ENCODE measurements at regions not wholly inside any gene's neighbourhood (a gene's known extent, or its start where the extent isn't known, plus 50 kb on each side); places are given as distances from the start of the nearest gene placed in this dataset.
"Not testable (repeated sequence)": the region's sequence is repeated elsewhere in the genome, so short reads cannot be mapped to it uniquely, and the experiment has no call there.

DNA sequence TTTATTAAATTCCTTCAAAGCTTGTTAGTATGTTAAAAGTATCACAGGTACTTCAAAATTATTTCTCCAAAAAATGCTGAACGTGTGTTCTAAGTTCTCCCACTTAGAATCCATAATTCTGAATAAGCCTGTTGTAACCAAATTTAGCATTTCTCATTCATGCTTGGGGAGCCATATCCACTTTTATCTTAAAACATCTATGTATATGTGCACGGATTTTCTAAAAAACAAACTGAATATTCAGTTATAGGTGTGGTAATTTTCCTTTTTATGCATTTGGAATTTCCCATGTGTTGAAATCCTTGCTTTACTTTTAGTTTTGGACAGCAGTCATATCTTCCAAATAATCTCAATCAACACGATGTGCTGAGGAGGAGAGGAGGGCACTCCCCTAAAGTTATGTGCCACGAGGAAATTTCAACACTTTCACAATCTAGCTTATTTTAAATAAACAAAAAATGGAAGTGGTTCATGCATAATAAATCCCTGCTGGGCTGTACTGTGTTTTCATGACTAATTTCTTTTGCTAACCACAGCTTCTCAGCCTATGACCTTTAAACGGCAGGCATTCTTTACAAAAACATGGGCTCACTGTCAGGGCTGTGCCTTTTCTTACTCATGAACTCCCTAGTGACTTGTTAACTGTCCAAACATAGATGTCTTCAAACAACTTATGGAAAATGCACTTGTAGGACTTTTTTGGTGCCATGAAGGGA is 380.3 kb upstream of the SEMA3C start:
- peaks cover 7% of the 10 kb centered on the region for H3K27me3 Mint-ChIP-seq (ENCODE audit: insufficient read depth)

DNA sequence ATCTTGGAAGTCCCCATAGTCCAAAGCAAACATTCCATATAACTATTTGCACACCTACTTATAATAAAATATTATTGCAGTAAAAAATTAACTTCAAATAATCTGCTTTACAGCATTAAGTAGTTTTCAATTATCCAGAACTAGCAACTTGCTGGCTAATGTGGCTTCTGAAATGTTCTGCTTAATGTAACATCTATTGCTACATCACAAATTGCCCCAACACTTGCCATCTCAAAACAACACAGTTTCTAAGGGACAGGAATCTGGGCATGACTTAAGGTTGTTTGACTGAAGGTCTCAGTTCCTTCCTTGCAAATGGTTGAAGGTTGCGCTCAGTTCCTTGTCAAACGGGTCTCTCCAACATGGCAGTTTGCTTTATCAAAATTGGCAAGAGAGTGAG is 378.5 kb upstream of the SEMA3C start:
- H3K36me3 Mint-ChIP-seq (ENCODE audit: low read depth) = 0 out of 2 replicates have a peak, but pooled peaks cover 6% of the 10 kb centered on the region
- H3K27ac Mint-ChIP-seq = no peak overlapping the region
- no peak for DNase-seq
- H3K4me3 Mint-ChIP-seq = no peak overlapping the region
- peaks cover 11% of the 10 kb centered on the region for H3K27me3 Mint-ChIP-seq (ENCODE audit: insufficient read depth)
- peaks cover 39% of the 10 kb centered on the region for H3K4me1 Mint-ChIP-seq (ENCODE audit: low read depth)
- TF ChIP-seq, protein P1, sequence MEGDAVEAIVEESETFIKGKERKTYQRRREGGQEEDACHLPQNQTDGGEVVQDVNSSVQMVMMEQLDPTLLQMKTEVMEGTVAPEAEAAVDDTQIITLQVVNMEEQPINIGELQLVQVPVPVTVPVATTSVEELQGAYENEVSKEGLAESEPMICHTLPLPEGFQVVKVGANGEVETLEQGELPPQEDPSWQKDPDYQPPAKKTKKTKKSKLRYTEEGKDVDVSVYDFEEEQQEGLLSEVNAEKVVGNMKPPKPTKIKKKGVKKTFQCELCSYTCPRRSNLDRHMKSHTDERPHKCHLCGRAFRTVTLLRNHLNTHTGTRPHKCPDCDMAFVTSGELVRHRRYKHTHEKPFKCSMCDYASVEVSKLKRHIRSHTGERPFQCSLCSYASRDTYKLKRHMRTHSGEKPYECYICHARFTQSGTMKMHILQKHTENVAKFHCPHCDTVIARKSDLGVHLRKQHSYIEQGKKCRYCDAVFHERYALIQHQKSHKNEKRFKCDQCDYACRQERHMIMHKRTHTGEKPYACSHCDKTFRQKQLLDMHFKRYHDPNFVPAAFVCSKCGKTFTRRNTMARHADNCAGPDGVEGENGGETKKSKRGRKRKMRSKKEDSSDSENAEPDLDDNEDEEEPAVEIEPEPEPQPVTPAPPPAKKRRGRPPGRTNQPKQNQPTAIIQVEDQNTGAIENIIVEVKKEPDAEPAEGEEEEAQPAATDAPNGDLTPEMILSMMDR (IDR thresholded peaks at IDR 0.05) = no peak
- no peaks in the 10 kb centered on the region; the same call in 1 of the 2 replicates for H3K9me3 Mint-ChIP-seq

More for the DNA sequence above, 380.3 kb upstream of the SEMA3C start:
- peak overlapping the region; percentile 87 for H3K27ac Mint-ChIP-seq
- peak; percentile 96 for DNase-seq
- H3K4me1 Mint-ChIP-seq (ENCODE audit: low read depth) = peaks cover 39% of the 10 kb centered on the region
- TF ChIP-seq, protein P1 (IDR thresholded peaks at IDR 0.05) = no peak
- H3K9me3 Mint-ChIP-seq = no peaks in the 10 kb centered on the region; the same call in 1 of the 2 replicates
- H3K4me3 Mint-ChIP-seq = peak overlapping the region; percentile 80
- H3K36me3 Mint-ChIP-seq (ENCODE audit: low read depth) = 0 out of 2 replicates have a peak, but pooled peaks cover 6% of the 10 kb centered on the region

DNA sequence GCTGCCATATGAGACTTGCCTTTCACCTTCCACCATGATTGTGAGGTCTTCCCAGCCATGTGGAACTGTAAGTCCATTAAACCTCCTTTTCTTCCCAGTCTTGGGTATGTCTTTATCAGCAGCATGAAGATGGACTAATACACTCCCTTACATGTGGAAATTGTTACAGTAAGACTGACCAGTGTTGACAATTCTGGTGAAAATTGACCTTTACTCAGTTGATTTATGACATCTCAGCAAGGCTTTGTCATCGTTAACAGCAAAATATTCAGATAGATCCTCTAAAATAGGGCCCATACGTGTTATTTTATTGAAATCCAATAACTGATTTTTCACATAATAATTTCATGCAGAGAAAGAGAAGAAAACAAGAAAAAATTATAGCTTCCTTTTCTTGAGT is 377.9 kb upstream of the SEMA3C start:
- no peak overlapping the region for H3K27ac Mint-ChIP-seq

DNA sequence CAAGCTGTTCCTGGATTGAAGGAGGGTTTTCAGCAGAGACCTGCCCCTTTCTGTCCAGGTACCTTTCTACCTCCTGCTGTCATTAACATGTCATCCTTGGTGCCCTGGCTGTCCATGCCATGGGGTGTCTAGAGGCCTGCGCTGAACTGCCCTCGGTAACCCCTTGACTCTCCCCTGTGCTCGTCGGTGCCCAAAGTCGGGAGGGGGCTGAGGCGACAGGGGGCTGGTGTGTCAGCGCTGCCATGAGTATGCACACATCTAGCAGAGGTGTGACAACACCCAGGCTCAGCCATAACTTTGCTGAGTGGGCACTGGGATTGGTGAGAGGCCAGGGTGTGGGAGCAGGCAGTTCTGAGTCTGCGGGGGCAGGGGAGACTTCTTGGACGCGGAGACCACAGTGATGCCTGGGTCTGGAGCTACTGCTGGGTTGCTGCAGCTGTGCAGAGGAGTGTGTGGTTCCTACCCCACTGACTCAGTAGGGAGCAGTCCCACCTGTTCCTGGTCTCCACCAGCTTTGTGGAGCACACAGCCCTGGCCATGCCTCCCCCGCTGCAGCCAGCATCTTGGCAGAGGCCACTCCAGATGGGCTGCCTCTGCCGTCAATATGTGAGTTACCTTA is 376.2 kb upstream of the SEMA3C start:
- Mint-ChIP-seq H3K27ac (no peak overlapping the region), H3K4me3 (no peak overlapping the region), H3K27me3 (ENCODE audit: insufficient read depth) (peaks cover 11% of the 10 kb centered on the region), H3K9me3 (no peaks in the 10 kb centered on the region; the same call in 1 of the 2 replicates), H3K4me1 (ENCODE audit: low read depth) (peaks cover 28% of the 10 kb centered on the region), H3K36me3 (ENCODE audit: low read depth) (0 out of 2 replicates have a peak, but pooled peaks cover 6% of the 10 kb centered on the region)
- TF ChIP-seq, protein P1 (IDR thresholded peaks at IDR 0.05) = no peak
- no peak for DNase-seq

More for the DNA sequence above, 377.9 kb upstream of the SEMA3C start:
- peaks cover 11% of the 10 kb centered on the region for H3K27me3 Mint-ChIP-seq (ENCODE audit: insufficient read depth)
- TF ChIP-seq, protein P1 (IDR thresholded peaks at IDR 0.05) = no peak
- H3K36me3 Mint-ChIP-seq (ENCODE audit: low read depth) = 0 out of 2 replicates have a peak, but pooled peaks cover 6% of the 10 kb centered on the region
- no peak overlapping the region for H3K4me3 Mint-ChIP-seq
- no peaks in the 10 kb centered on the region; the same call in 1 of the 2 replicates for H3K9me3 Mint-ChIP-seq
- peaks cover 39% of the 10 kb centered on the region for H3K4me1 Mint-ChIP-seq (ENCODE audit: low read depth)
- no peak for DNase-seq

DNA sequence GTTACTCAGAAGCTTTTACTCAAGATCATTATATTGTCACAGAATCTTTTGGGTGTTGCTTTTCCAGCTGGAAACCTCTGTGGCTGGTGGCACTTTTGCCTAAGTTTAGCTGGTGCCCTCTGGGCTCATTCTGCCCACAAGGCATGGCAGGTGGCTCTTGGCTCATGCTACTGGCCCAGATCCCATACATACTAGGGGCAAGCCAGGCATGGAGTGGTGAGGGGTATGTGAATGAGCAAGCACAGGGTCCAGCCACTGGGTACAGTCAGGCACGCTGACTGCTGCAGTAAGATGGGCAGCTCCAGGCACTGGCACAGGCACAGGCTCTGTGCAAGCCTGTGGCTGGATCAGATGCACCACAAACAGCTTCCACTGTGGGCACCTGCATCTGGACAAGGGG is 375.0 kb upstream of the SEMA3C start:
- H3K36me3 Mint-ChIP-seq (ENCODE audit: low read depth) = 0 out of 2 replicates have a peak, but pooled peaks cover 6% of the 10 kb centered on the region
- peaks cover 11% of the 10 kb centered on the region for H3K27me3 Mint-ChIP-seq (ENCODE audit: insufficient read depth)
- no peak for DNase-seq

DNA sequence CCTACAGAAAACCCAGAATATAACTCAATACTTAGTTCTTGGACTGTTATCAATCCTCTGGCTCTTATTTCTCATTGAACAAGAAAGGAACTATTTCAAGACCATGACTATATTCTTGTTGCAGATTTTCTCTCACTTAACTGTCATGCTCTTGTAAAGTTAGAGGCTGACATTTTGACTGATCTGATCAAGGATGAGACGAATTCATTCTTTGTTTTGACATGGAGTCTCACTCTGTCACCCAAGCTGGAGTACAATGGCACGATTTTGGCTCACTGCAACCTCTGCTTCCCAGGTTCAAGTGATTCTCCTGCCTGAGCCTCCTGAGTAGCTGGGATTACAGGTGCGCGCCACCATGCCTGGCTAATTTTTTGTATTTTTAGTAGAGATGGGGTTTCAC is 367.9 kb upstream of the SEMA3C start:
- peaks cover 27% of the 10 kb centered on the region for H3K4me1 Mint-ChIP-seq (ENCODE audit: low read depth)
- H3K36me3 Mint-ChIP-seq (ENCODE audit: low read depth); H3K27ac Mint-ChIP-seq; H3K4me3 Mint-ChIP-seq; H3K27me3 Mint-ChIP-seq (ENCODE audit: insufficient read depth); H3K9me3 Mint-ChIP-seq; DNase-seq: not testable (repeated sequence)

More for the DNA sequence above, 375.0 kb upstream of the SEMA3C start:
- peaks cover 16% of the 10 kb centered on the region for H3K4me1 Mint-ChIP-seq (ENCODE audit: low read depth)
- H3K9me3 Mint-ChIP-seq = no peaks in the 10 kb centered on the region; the same call in 1 of the 2 replicates
- TF ChIP-seq, protein P1 (IDR thresholded peaks at IDR 0.05) = no peak
- no peak overlapping the region for H3K4me3 Mint-ChIP-seq
- H3K27ac Mint-ChIP-seq = no peak overlapping the region
